Caki2 (cell line): ENCODE measurements at regions not wholly inside any gene's neighbourhood (a gene's known extent, or its start where the extent isn't known, plus 50 kb on each side); places are given as distances from the start of the nearest gene placed in this dataset.

Experiments
- DNase-seq: peaks from one replicate; pipeline ENCODE4 v3.0.0-alpha.2; 2015; ENCODE audit warnings: low read depth
- in situ Hi-C: cut with HindIII; loops from 2 replicates; pipeline ENCODE4 v1.10.0; 2016; ENCODE audit warnings: low sequenced_read_pairs, low pct_unique_long_range_greater_than_20kb, mixed read lengths

DNA sequence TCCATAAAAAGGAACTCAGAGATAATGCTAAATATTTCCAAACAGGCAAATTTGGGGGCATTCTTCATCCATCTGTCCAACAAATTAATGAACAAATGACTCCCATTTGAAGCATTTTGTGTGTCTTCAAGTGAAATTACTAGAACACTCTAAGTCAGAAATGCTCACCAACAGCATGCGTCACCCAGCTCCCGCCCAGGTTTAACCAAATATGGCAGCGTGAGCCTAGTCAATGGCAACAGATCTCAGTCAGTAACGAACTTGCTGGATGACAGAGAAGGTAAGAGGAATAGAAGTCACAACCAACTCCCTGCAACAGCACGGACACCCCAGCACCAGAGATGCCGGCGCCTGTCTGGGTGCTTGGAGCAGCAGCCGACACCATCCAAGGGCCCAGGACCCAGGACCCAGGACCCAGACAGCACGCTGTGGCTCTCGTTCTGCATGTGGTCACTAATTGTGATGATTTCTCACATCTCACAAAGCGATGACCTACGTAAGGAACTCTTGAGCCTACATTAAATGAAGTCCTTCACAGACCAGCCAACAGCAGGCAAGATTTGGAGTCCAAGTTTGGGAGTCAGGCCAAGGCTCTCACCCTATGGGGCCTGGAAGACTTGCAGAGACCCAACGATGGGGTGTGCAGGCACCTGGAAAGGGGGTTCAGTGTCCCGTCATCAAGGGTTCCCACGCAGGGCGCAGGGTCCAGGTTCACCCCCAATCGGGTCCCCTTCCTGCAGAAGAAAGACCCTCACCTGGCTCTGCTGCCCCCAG, 556.9 kb downstream of the BRD1 start:
- in situ Hi-C loops, result no loop called here
- DNase-seq, result no peak

DNA sequence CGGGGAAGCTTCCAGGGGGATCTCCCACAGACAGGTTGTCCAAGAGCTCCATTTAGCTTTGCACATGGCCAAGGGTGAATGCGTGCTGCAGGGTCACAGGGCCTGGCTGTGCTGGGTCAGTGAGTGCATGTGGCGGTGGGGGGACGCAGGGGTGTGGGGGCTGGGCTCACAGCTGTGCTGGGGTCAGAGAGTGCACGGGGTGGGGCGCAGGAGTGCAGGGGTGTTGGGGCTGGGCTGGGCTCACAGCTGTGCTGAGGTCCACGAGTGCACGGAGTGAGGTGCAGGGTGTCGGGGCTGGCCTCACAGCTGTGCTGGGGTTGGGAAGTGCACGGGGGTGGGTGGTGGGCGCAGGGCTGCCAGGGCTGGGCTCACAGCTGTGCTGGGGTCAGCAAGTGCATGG, 557.7 kb downstream of the BRD1 start:
- DNase-seq, result no peak
- in situ Hi-C loops, result no loop called here

DNA sequence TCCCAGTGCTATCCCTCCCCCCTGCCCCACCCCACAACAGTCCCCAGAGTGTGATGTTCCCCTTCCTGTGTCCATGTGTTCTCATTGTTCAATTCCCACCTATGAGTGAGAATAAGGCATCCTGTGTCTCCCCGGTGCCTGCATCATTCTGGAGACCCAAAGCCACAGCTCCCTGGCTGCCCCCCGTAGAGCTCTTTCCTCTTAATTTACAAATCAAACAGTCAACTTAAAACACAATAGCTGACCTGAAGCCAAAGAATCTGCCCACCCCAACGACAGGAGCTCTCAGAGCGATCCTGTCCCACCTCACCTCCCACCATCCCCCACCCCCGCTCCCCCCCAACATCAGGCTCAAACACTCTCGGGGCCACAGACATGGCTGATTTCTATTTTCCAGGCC, 558.3 kb downstream of the BRD1 start:
- in situ Hi-C loops, result no loop called here
- DNase-seq, result no peak

DNA sequence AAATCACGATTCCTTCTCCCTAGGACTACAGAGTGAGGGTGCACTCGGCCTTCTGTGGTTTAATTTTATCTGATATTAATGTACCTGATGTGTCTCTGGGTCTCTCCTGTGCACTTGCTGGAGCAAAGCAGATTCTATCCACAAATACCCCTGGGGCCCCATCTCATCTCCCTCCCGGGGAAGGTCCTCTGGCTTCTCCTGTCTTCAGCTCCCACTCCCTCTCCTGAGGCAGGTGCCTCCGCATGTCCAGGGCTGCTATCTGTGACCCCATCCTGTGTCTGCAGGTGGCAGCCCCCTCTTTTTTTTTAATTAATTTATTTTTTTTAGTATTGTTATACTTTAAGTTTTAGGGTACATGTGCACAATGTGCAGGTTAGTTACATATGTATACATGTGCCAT, 558.7 kb downstream of the BRD1 start:
- in situ Hi-C loops, result no loop called here
- DNase-seq, result no peak

DNA sequence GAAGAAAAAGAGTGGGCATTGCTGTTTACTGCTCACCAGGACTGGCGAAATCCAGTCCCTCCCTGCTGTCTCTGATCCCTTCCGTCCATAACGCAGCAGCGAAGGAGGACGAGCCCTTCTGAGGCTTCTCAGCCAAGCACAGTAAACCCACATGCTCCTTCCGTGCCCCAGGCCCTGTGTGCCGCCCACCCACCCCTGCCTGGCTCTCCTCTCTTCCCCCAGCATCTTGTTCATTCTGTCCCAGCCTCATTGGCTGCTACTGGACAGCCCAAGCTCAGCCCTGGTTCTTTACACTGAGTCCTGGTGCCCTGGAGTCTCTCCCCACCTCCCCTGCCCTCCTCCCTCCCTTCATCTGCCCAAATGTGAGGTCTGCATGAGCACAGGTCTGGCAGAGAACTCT, 559.7 kb downstream of the BRD1 start:
- no peak for DNase-seq
- in situ Hi-C loops, result no loop called here

DNA sequence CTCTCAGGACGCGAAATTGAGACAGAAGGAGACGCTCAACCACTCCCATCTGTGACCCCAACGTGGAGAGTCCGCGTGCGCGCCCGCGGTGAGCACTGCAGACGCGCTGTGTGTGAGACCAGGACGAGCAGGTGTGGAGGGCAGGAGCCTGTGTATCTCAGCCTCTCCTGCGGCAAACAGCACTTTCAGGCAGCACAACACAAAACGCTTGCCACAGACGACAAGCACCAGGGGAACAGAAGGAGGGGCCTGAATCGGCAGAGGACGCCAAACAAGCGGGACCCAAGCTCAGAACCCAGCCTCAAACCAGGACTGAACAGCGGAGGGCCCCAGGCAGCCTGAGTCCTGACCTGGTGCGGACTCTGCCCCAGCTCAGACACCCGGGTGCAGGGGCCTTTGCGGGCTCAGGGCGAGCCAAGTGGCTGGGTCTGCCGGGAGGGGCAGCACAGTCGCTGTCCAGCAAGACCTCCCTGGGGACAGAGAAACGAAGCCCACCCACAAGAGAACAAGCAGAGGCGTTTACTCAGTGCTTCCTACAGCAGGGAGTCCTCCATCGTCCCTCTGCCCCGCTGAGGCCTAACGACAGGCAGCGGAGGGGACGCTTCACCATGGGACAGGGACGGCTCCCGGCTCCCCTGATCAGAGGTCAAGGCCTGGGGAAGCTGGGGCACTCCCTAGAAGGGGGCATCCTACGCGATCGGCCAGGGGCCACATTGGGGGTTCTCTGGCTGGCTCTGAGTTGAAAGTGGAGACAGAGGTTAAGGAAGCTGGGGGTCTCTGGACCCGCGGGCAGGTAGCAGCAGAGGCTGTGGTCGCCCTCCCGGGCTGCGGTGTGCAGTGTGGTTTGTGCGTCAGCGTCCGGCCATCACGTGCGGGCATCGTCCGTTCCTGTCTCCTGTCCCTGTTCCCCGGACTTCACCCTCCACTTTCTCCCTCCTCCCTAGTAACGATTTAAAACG, 560.8 kb downstream of the BRD1 start:
- in situ Hi-C loops, result no loop called here
- DNase-seq, result no peak

DNA sequence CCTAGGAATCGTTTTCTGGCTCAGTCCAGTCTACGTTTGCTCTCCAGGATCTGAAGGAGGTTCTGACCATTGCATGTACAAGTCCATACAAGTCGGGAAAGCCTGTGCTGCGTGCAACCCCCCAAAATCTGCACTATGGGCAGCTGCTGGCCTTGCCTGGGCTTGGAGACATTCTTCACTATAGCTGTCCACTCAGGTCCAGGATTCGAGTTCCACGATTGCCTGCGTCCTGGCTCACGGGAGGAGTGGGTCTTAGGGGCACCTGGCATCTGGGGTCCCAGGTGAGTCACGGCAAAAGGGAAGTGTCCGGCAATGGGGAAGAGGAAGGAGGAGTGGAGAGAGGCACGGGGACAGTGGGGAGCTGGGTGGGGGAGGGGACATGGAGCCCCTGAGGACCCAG, 563.0 kb downstream of the BRD1 start:
- in situ Hi-C loops, result no loop called here
- no peak for DNase-seq

DNA sequence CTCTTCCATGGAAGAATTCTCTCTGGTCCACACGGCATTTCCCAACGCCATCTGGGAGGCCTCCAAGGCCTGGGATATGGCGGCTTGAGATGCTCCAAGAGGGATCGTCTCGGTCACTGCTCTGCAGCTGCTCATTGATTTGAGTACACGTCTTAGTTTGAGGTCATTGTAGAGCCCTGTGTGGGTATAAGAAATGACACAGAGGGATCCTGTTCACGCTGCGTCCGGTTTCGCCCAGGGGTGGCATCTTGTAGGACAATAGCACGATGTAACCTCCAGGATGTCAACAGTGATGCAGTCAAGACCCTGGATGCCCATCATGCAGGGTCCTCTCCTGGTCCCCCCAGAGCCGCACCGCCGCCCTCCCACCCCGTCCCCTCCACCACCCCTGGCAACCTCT, 564.6 kb downstream of the BRD1 start:
- in situ Hi-C loops, result no loop called here
- no peak for DNase-seq

DNA sequence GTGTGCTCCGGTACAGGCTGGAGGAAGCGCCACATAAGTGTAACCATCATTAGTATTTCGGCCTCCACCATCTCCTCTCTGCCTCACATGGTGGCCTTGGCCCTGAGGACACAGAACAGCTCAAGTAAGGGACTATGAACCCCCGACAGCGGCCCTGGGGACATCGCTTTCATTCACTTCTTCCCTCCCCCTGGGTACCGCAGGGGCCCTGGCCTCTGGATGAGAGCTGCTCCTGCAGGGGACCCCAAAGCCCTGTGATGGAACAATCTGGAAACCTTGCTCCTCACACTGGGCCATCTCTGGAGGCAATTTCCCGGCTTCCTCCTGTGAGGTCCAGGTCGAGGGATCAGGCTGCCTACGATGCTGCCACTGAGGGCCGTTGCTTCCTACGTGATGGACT, 565.5 kb downstream of the BRD1 start:
- in situ Hi-C loops, result no loop called here

DNA sequence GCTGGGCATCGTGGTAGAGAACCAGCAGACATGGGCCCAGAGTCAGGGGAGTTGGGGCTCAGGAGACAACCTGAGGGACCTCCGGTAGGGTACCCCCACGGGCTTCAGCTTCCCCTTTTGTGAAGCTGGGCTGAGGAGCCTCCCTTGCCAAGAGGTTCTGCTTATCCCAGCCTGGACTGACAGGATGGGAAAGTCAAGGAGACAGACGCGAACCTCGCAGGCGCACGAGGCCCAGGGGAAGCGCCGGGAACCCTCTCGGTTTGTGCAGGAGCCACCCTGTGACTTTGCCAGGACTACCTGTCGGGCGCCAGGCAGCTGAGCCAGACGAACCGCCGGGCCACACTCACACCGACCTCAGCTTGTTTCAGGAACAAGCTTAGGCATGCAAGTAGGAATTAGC, 566.1 kb downstream of the BRD1 start:
- in situ Hi-C loops, result no loop called here
- no peak for DNase-seq

More for the DNA sequence above, 565.5 kb downstream of the BRD1 start:
- no peak for DNase-seq

DNA sequence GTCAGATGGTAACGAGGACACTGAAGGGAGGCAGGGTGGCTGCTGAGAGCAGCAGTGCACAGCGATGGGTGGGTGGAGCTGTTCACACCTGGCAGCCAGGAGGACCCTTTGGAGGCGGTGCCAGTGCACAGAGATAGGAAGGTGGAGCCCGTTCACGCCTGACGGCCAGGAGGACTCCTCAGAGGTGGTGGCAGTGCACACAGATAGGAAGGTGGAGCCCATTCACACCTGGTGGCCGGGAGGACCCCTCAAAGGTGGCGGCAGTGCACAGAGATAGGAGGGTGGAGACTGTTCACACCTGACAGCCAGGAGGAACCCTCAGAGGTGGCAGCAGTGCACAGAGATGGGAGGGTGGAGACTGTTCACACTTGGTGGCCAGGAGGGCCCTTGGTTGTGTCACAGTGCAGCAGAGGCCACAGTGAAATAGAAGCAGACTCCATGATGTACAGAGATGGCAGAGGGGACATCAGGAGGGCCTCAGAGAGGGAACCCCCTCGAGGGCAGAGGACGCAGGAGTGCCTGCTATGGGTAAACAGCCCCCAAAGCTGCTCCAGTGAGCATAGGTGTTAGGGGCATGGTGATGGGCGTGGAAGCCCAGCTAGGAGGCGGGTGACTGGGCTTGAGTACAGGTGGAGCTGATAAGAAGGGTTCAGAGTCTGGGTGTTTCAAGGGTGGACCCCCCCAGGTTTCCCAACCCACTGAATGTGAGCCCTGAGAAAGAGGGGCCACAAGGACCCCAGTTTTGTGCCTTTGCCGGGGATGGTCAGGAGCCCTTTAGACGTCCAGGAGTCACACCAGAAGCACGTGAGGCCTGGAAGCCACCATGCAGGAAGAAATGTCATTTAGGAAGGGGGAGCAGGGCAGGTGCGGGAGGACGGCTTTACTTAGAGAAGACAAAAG, 566.7 kb downstream of the BRD1 start:
- DNase-seq, result no peak
- in situ Hi-C loops, result no loop called here

DNA sequence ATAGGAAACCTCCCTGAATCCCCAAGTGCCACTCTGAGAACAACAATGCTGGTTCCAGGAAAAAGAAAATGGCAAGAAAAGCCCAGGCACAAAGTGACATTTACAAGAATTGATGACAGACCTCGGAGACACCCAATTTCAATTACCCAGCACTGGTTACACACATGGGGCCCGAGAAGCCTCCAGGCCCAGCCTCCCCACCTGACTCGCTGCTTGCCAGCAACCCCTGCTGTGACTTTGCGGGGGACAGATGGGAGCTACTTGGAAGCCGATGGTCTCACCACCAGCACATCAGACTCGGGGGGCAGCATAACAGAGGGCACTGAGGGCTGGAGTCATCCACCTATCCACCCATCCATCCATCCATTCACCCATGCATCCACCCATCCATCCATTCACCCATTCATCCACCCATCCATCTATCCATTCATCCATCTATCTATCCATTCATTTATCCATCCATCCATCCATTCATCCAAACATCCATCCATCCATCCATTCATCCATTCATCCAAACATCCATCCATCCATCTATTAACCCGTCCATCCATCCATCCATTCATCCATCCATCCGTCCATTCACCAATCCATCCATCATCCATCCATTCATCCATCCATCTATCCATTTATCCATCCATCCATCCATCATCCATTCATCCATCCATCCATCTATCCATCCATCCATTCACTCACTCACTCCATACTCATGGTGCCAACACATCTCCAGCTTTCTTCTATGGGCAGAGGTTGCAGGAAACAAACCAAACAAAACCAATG, 567.6 kb downstream of the BRD1 start:
- in situ Hi-C loops, result no loop called here

DNA sequence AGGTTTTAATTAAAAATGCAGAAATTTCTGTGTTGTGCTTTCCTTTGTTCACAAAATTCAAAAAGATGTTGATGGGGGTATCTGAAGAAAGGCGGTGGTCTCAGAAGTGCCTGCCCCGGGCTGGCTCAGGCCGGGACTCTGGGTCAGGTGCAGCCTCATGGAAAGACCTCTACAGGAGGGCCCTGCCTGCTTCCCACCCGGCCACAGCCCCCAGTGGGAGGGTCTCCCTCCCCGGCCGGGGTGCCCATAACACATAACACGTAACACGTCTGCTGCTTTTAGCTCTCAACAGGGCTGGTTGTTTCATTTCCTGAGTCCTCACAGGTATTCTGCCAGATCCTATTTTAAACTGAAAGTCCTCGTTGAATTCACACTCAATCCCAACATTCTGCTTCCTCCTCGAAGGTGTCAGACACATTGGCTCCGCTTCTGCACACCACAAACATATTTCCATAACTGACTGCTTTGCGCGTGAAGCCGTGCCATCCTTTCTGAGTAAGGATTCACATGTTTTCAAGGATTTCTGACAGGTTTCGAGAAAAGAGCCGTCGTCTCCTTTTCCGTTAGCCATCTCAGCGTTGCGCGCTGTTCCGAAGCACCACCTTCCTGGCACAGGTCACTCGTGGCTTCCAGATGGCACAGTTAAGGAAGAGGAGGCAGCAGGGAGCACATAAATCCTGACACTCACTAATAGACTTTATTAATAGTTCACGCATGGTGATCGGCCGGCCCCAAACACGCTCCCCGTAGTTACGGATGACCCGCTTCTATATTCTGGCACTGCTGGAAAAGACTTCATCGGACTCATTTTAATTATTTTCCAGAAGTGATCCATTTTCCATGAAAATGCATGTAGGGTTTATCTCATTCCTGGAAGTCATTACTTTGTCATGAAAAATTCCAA, 569.3 kb downstream of the BRD1 start:
- in situ Hi-C loops, result no loop called here
- DNase-seq, result no peak

More for the DNA sequence above, 567.6 kb downstream of the BRD1 start:
- DNase-seq, result no peak

DNA sequence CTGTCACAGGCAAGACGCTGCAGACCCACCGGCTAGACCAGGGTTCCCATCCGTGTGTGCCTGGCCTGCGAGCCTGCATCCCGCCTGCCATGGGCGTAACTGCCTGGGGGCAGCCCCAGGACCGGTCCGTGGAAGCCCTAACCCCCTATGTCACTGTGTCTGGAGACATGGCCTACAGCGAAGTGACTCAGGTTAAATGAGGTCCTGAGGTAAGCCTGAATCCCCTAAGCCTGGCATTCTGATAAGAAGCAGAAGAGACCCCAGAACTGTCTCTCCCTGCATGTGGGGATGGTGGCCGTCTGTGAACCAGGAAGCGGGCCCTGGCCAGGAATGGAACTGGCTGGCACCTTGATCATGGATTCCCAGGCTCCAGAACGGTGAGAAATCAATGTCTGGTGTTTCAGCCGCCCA, 570.1 kb downstream of the BRD1 start:
- in situ Hi-C loops, result no loop called here

DNA sequence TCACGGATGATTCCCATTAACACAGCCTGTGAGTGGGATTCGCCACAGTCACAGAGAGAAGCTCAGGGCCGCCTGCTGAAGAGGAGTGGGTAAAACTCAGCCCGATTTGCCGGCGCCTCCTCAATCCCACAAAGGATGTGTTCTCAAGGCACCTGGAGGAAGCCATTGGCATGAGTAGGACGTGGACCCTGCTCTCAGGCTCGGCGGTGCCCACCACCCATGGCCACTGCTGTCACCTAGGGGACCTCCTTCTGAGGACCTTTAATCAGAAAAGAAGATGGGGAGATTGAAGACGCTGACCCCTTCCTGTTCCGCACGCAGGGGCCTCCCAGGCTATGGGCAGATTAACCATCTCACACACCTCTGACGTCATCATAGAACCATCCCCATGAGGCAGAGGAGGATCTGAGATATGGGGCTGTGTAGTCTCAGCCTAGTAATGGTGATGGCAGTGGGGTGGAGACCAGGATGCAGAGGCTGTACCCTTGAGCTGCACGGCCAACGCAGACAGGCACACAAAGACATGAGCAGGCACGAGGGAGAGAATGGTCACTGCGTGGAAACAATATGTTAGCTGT, 571.8 kb downstream of the BRD1 start:
- in situ Hi-C loops, result no loop called here
- DNase-seq, result no peak

More for the DNA sequence above, 570.1 kb downstream of the BRD1 start:
- no peak for DNase-seq

DNA sequence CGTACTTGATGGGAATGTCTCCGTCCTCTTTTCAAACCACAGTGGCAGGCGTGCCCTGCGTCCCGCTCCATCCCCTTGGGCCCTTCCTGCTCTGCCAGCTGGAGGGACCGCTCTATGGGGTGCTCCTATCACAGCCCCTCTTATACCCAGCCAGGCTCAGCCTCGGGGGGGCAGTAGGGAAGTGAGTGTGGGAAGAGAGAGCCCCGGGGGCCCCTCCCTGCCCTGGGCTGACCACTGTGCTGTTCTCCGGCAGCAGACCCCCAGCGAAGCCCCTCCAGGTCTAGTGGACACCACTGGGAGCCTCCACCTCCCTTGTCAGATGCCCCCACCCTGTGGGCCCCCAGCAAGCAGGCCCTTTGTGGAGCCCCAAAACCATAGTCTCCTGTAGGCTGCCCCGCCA, 572.5 kb downstream of the BRD1 start:
- no peak for DNase-seq
- in situ Hi-C loops, result no loop called here

DNA sequence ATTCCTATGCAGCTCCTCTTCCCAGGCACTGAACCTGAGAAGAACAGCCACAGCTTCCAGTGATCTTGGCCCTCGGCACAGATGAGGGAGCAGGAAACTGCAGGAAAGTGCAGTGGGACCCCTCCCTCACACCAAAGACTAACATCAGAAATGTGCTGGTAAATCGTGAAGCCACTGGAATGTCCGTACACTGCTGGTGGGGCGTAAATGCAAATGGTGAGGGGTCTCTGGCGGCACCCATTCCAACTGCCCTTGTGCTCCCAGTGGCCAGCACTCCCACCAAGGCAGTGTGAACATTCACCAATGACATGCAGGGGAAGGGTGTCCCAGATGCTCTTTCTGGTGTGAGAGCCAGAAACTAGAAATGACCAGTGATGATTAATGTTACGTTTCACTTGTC, 574.0 kb downstream of the BRD1 start:
- in situ Hi-C loops, result no loop called here
- DNase-seq, result no peak
